ENCODE measurements at regions not wholly inside any gene's neighbourhood (a gene's known extent, or its start where the extent isn't known, plus 50 kb on each side); places are given as distances from the start of the nearest gene placed in this dataset.

- H3K27me3 Mint-ChIP-seq (ENCODE audit: low read depth): peaks cover 2% of the 10 kb centered on the region
- H3K9me3 Mint-ChIP-seq (ENCODE audit: low read depth): no peaks in the 10 kb centered on the region
- TF ChIP-seq CTCF (IDR thresholded peaks at IDR 0.05): peak; percentile 35
- peak overlapping the region; percentile 85 for H3K27ac Mint-ChIP-seq (ENCODE audit: unreplicated experiment)
- peak; percentile 92 for DNase-seq (ENCODE audit: low spot score)
- peak overlapping the region; percentile 94 for H3K4me3 Mint-ChIP-seq (ENCODE audit: unreplicated experiment)
- H3K4me1 Mint-ChIP-seq (ENCODE audit: low read depth): peaks cover 20% of the 10 kb centered on the region
- no peaks in the 10 kb centered on the region for H3K36me3 Mint-ChIP-seq (ENCODE audit: low read depth)
Measured at GRCh38 chr15:62390791-62391640, 225.9 kb upstream of the C2CD4B start.

- DNase-seq (ENCODE audit: low spot score): peak; percentile 87
- peak overlapping the region; percentile 94 for H3K4me3 Mint-ChIP-seq (ENCODE audit: unreplicated experiment)
- TF ChIP-seq CTCF (IDR thresholded peaks at IDR 0.05): peak; percentile 72
- H3K36me3 Mint-ChIP-seq (ENCODE audit: low read depth): no peaks in the 10 kb centered on the region
- no peaks in the 10 kb centered on the region for H3K27me3 Mint-ChIP-seq (ENCODE audit: low read depth)
- H3K4me1 Mint-ChIP-seq (ENCODE audit: low read depth): peaks cover 20% of the 10 kb centered on the region
- peak overlapping the region; percentile 85 for H3K27ac Mint-ChIP-seq (ENCODE audit: unreplicated experiment)
- H3K9me3 Mint-ChIP-seq (ENCODE audit: low read depth): no peaks in the 10 kb centered on the region
Measured at GRCh38 chr15:62391641-62392262, 226.7 kb upstream of the C2CD4B start.

GRCh38 chr15:62392376-62392775 is 227.3 kb upstream of the C2CD4B start:
- peak overlapping the region; percentile 94 for H3K4me3 Mint-ChIP-seq (ENCODE audit: unreplicated experiment)
- H3K36me3 Mint-ChIP-seq (ENCODE audit: low read depth): no peaks in the 10 kb centered on the region
- H3K27ac Mint-ChIP-seq (ENCODE audit: unreplicated experiment): no peak overlapping the region
- no peaks in the 10 kb centered on the region for H3K27me3 Mint-ChIP-seq (ENCODE audit: low read depth)
- no peak for TF ChIP-seq CTCF (IDR thresholded peaks at IDR 0.05)
- no peaks in the 10 kb centered on the region for H3K9me3 Mint-ChIP-seq (ENCODE audit: low read depth)
- H3K4me1 Mint-ChIP-seq (ENCODE audit: low read depth): peaks cover 20% of the 10 kb centered on the region
- no peak for DNase-seq (ENCODE audit: low spot score)

- no peak for TF ChIP-seq CTCF (IDR thresholded peaks at IDR 0.05)
- no peaks in the 10 kb centered on the region for H3K9me3 Mint-ChIP-seq (ENCODE audit: low read depth)
- H3K27me3 Mint-ChIP-seq (ENCODE audit: low read depth): no peaks in the 10 kb centered on the region
- no peaks in the 10 kb centered on the region for H3K36me3 Mint-ChIP-seq (ENCODE audit: low read depth)
- no peak overlapping the region for H3K27ac Mint-ChIP-seq (ENCODE audit: unreplicated experiment)
- peaks cover 20% of the 10 kb centered on the region for H3K4me1 Mint-ChIP-seq (ENCODE audit: low read depth)
- no peak overlapping the region for H3K4me3 Mint-ChIP-seq (ENCODE audit: unreplicated experiment)
- no peak for DNase-seq (ENCODE audit: low spot score)
Measured at GRCh38 chr15:62393196-62393595, 228.1 kb upstream of the C2CD4B start.

- Mint-ChIP-seq H3K36me3 (ENCODE audit: low read depth) (no peaks in the 10 kb centered on the region), H3K27me3 (ENCODE audit: low read depth) (no peaks in the 10 kb centered on the region), H3K9me3 (ENCODE audit: low read depth) (peaks cover 4% of the 10 kb centered on the region), H3K4me3 (ENCODE audit: unreplicated experiment) (no peak overlapping the region), H3K4me1 (ENCODE audit: low read depth) (peaks cover 20% of the 10 kb centered on the region), H3K27ac (ENCODE audit: unreplicated experiment) (no peak overlapping the region)
- no peak for DNase-seq (ENCODE audit: low spot score)
- TF ChIP-seq CTCF (IDR thresholded peaks at IDR 0.05): no peak
Measured at GRCh38 chr15:62394079-62394478, 229.0 kb upstream of the C2CD4B start.

Measured in chondrocyte (in vitro differentiated cells).